Adrenal gland (tissue), 5 donors: ENCODE measurements at regions not wholly inside any gene's neighbourhood (a gene's known extent, or its start where the extent isn't known, plus 50 kb on each side); places are given as distances from the start of the nearest gene placed in this dataset.

Source experiments
- CTCF ChIP-seq, 6 experiments: fragments of 450-650 bp in 4 of 6; fragments of 200-600 bp in 2 of 6; sonication (generic) in 1 of 6; IDR thresholded peaks; 1 replicate in 5 of 6; 2 replicates in 1 of 6; pipeline versions ENCODE4 v1.5.1 to v1.8.0; 2016 to 2021; ENCODE audit warnings: antibody characterized with exemption in 6 of 6, mild to moderate bottlenecking in 2 of 6, moderate library complexity in 1 of 6
- POLR2A ChIP-seq, 2 donors: fragments of 450-650 bp; IDR thresholded peaks; one replicate each; pipeline ENCODE4 v1.6.1; 2017; ENCODE audit warnings: antibody characterized with exemption in 2 of 2, mild to moderate bottlenecking in 2 of 2, moderate library complexity in 1 of 2
- donor health status: DM: no; HTN: no; CAD: no.

- TF ChIP-seq POLR2A (IDR thresholded peaks at IDR 0.05) (no peak), CTCF (IDR thresholded peaks at IDR 0.05) (no peak)
These were observed 138.9 kb downstream of the HMX1 start for GRCh38 chr4:8732681-8733243.
